IMR-90 (cell line): ENCODE measurements at regions not wholly inside any gene's neighbourhood (a gene's known extent, or its start where the extent isn't known, plus 50 kb on each side); places are given as distances from the start of the nearest gene placed in this dataset.

ENCODE experiments used
- ATAC-seq: fragments of 200-7000 bp; cut with Tn5 transposase; 2 replicates; pipeline ENCODE4 v1.9.1; 2020; ENCODE audit warnings: low read depth, mild to moderate bottlenecking, moderate library complexity
- BruUV-seq: library from RNA; stranded (reverse); fragments of 400-500 nt; replicated peaks from 2 replicates; lab custom pipeline; 2021; lab: Mats Ljungman, UMichigan
- CTCF ChIA-PET: fragments of 300-600 bp; formaldehyde crosslinking; extraction: SDS; loops from one replicate; lab custom pipeline; 2021; ENCODE audit warnings: antibody characterized with exemption; lab: Yijun Ruan, JAX
- POLR2A ChIA-PET: fragments of 300-600 bp; sonication (Branson Sonifier 250); formaldehyde crosslinking; loops from one replicate; lab custom pipeline; 2022; ENCODE audit warnings: antibody characterized with exemption; ENCODE audit not compliant: unreplicated experiment; lab: Charles Lee
- DNase-seq: peaks from one replicate; pipeline ENCODE4 v3.0.0; 2013
- H2AFZ ChIP-seq: replicated peaks from 2 replicates; pipeline ENCODE3; 2013; ENCODE audit warnings: low read length, mild to moderate bottlenecking; ENCODE audit not compliant: poor library complexity
- H2AK5ac ChIP-seq: 2 replicates; pipeline ENCODE4 v1.6.1; 2013; ENCODE audit warnings: low read depth, low read length, inconsistent platforms
- H2AK9ac ChIP-seq: replicated peaks from 2 replicates; pipeline ENCODE3; 2013; ENCODE audit warnings: mild to moderate bottlenecking, low read depth, low read length, moderate library complexity; ENCODE audit not compliant: poor library complexity
- H2BK120ac ChIP-seq: 2 replicates; pipeline ENCODE4 v1.6.1; 2013; ENCODE audit warnings: low read depth, low read length, inconsistent platforms
- H2BK15ac ChIP-seq: 3 replicates; pipeline ENCODE4 v1.6.1; 2013; ENCODE audit warnings: low read depth, low read length, inconsistent platforms
- H2BK20ac ChIP-seq: 2 replicates; pipeline ENCODE4 v1.6.1; 2013; ENCODE audit warnings: low read depth, mild to moderate bottlenecking, inconsistent platforms, low read length, moderate library complexity
- H2BK5ac ChIP-seq: 2 replicates; pipeline ENCODE4 v1.6.1; 2013; ENCODE audit warnings: mild to moderate bottlenecking, low read depth, low read length, inconsistent platforms; ENCODE audit not compliant: poor library complexity, severe bottlenecking
- H3K14ac ChIP-seq: replicated peaks from 2 replicates; pipeline ENCODE4 v1.6.1; 2013; ENCODE audit warnings: low read depth, low read length, inconsistent platforms
- H3K18ac ChIP-seq: 2 replicates; pipeline ENCODE4 v1.6.1; 2013; ENCODE audit warnings: low read depth, low read length, control low read depth
- H3K23ac ChIP-seq: 2 replicates; pipeline ENCODE4 v1.6.1; 2013; ENCODE audit warnings: low read depth, low read length, inconsistent platforms
- H3K27ac ChIP-seq: 2 replicates; pipeline ENCODE4 v1.5.1; 2013; ENCODE audit warnings: mild to moderate bottlenecking, control low read depth, low read length; ENCODE audit not compliant: insufficient read depth
- H3K27me3 ChIP-seq: 2 replicates; pipeline ENCODE4 v1.6.1; 2013; ENCODE audit warnings: low read length; ENCODE audit not compliant: control insufficient read depth, insufficient read depth
- H3K36me3 ChIP-seq: 2 replicates; pipeline ENCODE4 v1.6.1; 2013; ENCODE audit warnings: low read length, mixed read lengths; ENCODE audit not compliant: control insufficient read depth, insufficient read depth
- H3K4ac ChIP-seq: 2 replicates; pipeline ENCODE4 v1.6.1; 2013; ENCODE audit warnings: low read depth, low read length, inconsistent platforms
- H3K4me1 ChIP-seq: 2 replicates; pipeline ENCODE4 v1.6.1; 2013; ENCODE audit warnings: low read length, mixed read lengths; ENCODE audit not compliant: control insufficient read depth, insufficient read depth
- H3K4me2 ChIP-seq: 2 replicates; pipeline ENCODE4 v1.6.1; 2013; ENCODE audit warnings: low read depth, mild to moderate bottlenecking, control low read depth, low read length, moderate library complexity
- H3K4me3 ChIP-seq: 2 replicates; pipeline ENCODE4 v1.5.1; 2013; ENCODE audit warnings: low read depth, mild to moderate bottlenecking, control low read depth, low read length, moderate library complexity; ENCODE audit not compliant: insufficient read depth
- H3K56ac ChIP-seq: 2 replicates; pipeline ENCODE4 v1.6.1; 2013; ENCODE audit warnings: low read length, inconsistent platforms; ENCODE audit not compliant: insufficient read depth; ENCODE audit errors: extremely low read depth
- H3K79me1 ChIP-seq, 2 experiments: 2 replicates each; pipeline ENCODE4 v1.6.1; 2013; ENCODE audit warnings: low read length in 2 of 2, inconsistent platforms in 1 of 2, low read depth in 1 of 2
- H3K9ac ChIP-seq: 2 replicates; pipeline ENCODE4 v1.6.1; 2013; ENCODE audit warnings: low read depth, low read length, control low read depth
- H3K9me1 ChIP-seq: 2 replicates; pipeline ENCODE4 v1.6.1; 2013; ENCODE audit warnings: low read length, inconsistent platforms; ENCODE audit not compliant: insufficient read depth
- H3K9me3 ChIP-seq: 2 replicates; pipeline ENCODE4 v1.6.1; 2013; ENCODE audit warnings: low read length; ENCODE audit not compliant: control insufficient read depth, insufficient read depth
- H4K20me1 ChIP-seq: 2 replicates; pipeline ENCODE4 v1.6.1; 2013; ENCODE audit warnings: low read length, inconsistent platforms; ENCODE audit not compliant: insufficient read depth
- H4K5ac ChIP-seq: 2 replicates; pipeline ENCODE4 v1.6.1; 2013; ENCODE audit warnings: mild to moderate bottlenecking, low read depth, low read length, control low read depth
- H4K8ac ChIP-seq, 2 experiments: 2 replicates each; pipeline ENCODE4 v1.6.1; 2013; ENCODE audit warnings: low read depth in 2 of 2, low read length in 2 of 2, control low read depth in 1 of 2, inconsistent platforms in 1 of 2
- H4K91ac ChIP-seq: 2 replicates; pipeline ENCODE4 v1.6.1; 2013; ENCODE audit warnings: low read depth, low read length, inconsistent platforms; ENCODE audit not compliant: insufficient read depth
- CEBPB ChIP-seq: IDR thresholded peaks from 2 replicates; pipeline ENCODE4 v1.6.1; 2012; ENCODE audit warnings: low read depth, low read length, improper control_type of control experiment
- CHD1 ChIP-seq: IDR thresholded peaks from 2 replicates; pipeline ENCODE4 v1.6.1; 2012; ENCODE audit warnings: low read depth, low read length, improper control_type of control experiment
- FOS ChIP-seq: fragments of 150-350 bp; IDR thresholded peaks from 2 replicates; pipeline ENCODE4 v1.6.1; 2016; ENCODE audit warnings: low read depth, low read length
- MAFK ChIP-seq: IDR thresholded peaks from 2 replicates; pipeline ENCODE4 v1.6.1; 2012; ENCODE audit warnings: low read depth, low read length, improper control_type of control experiment
- MXI1 ChIP-seq: IDR thresholded peaks from 2 replicates; pipeline ENCODE4 v1.6.1; 2012; ENCODE audit warnings: low read depth, mild to moderate bottlenecking, low read length, moderate library complexity, borderline replicate concordance
- NFE2L2 ChIP-seq: fragments of 150-350 bp; IDR thresholded peaks from 2 replicates; pipeline ENCODE4 v1.6.1; 2016; ENCODE audit warnings: low read depth, mild to moderate bottlenecking, low read length
- POLR2A ChIP-seq: IDR thresholded peaks from 2 replicates; pipeline ENCODE4 v1.6.1; 2012; ENCODE audit warnings: mild to moderate bottlenecking, low read depth, low read length
- RAD21 ChIP-seq: IDR thresholded peaks from 2 replicates; pipeline ENCODE4 v1.6.1; 2012; ENCODE audit warnings: low read length, improper control_type of control experiment
- SMC3 ChIP-seq: fragments of 150-350 bp; IDR thresholded peaks from 2 replicates; pipeline ENCODE4 v1.6.1; 2016; ENCODE audit warnings: low read depth, mild to moderate bottlenecking, antibody characterized with exemption, low read length, moderate library complexity
- WGBS, 2 experiments: methylation state at CpG; one replicate each; pipeline versions ENCODE4 v1.1.5 to v1.1.7; 2013; ENCODE audit warnings: missing lambda C conversion rate in 2 of 2; ENCODE audit not compliant: insufficient read length in 1 of 2; ENCODE audit errors: extremely low coverage in 2 of 2; 5-methylcytosine and 5-hydroxymethylcytosine counted together
- dilution Hi-C: fragments of 300-500 bp; cut with HindIII; formaldehyde crosslinking; loops from one replicate; pipeline ENCODE4 v1.14.3; 2018; ENCODE audit warnings: low sequenced_read_pairs; ENCODE audit not compliant: unreplicated experiment
- in situ Hi-C: fragments of 300-500 bp; cut with MboI; formaldehyde crosslinking; loops from 3 replicates; pipeline ENCODE4 v1.14.3; 2019; ENCODE audit warnings: low sequenced_read_pairs, inconsistent platforms, mixed read lengths
- intact Hi-C: fragments of 100-400 bp; cut with micrococcal nuclease; formaldehyde crosslinking; loops from 2 replicates; pipeline ENCODE4 v1.10.0; 2022
- TF ChIP-seq, protein P1 (sequence below): conservative IDR thresholded peaks from 2 replicates; pipeline ENCODE4 v1.5.1; 2012; ENCODE audit warnings: mild to moderate bottlenecking, low read depth, low read length, improper control_type of control experiment
- TF ChIP-seq, protein P2 (sequence below): fragments of 150-350 bp; IDR thresholded peaks from 2 replicates; pipeline ENCODE4 v1.6.1; 2016; ENCODE audit warnings: low read depth, mild to moderate bottlenecking, low read length, moderate library complexity, borderline replicate concordance
- TF ChIP-seq, protein P3 (sequence below): fragments of 150-350 bp; IDR thresholded peaks from 2 replicates; pipeline ENCODE4 v1.6.1; 2017; ENCODE audit warnings: mild to moderate bottlenecking, antibody characterized with exemption, low read length, low read depth

DNA sequence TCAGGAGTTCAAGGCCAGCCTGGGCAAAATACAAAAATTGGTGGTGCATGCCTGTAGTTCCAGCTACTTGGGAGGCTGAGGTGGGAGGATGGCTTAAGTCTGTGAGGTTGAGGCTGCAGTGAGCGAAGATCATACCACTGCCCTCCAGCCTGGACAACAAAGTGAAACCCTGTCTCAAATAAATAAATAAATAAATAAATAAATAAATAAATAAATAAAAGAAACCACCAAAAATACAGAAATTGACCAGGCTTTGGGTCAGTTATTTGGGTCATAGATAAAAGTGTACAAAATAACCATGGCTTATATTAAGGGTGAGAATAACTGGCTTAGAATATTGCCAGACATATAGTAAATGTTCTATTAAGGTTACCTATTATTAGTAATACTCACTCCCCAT, 129.2 kb downstream of the NEUROD6 start:
- no peak overlapping the region for H4K91ac ChIP-seq
- no peaks in the 10 kb centered on the region for H3K79me1 ChIP-seq
- no peaks in the 10 kb centered on the region for H3K4me1 ChIP-seq
- no CpG with 5 or more reads among the region's 1 CpG for WGBS, 2 experiments
- no peak overlapping the region for H2BK120ac ChIP-seq
- H3K4me2 ChIP-seq: no peak overlapping the region
- H3K23ac ChIP-seq: no peak overlapping the region
- no peak overlapping the region for H2AK9ac ChIP-seq
- no peak overlapping the region for H3K4ac ChIP-seq
- DNase-seq: no peak
- no peak overlapping the region for H4K8ac ChIP-seq
- no peaks in the 10 kb centered on the region for H3K27me3 ChIP-seq
- no peak overlapping the region for H3K18ac ChIP-seq
- in situ Hi-C loops (no loop called here), dilution Hi-C loops (no loop called here), intact Hi-C loops (no loop called here)
- H3K4me3 ChIP-seq: no peak overlapping the region
- H4K5ac ChIP-seq: no peak overlapping the region
- BruUV-seq: no TSS peak
- no peak overlapping the region for H2AFZ ChIP-seq
- no peak overlapping the region for H2AK5ac ChIP-seq
- H2BK15ac ChIP-seq: no peak overlapping the region
- no peaks in the 10 kb centered on the region for H3K36me3 ChIP-seq
- no peaks in the 10 kb centered on the region for H3K9me3 ChIP-seq
- no peaks in the 10 kb centered on the region for H3K9me1 ChIP-seq
- CTCF ChIA-PET: no interaction called here
- no peak overlapping the region for H2BK5ac ChIP-seq
- no peaks in the 10 kb centered on the region for H4K20me1 ChIP-seq
- no peak overlapping the region for H3K9ac ChIP-seq
- TF ChIP-seq POLR2A (no peak), RAD21 (no peak), CHD1 (no peak), MAFK (no peak), SMC3 (no peak), CEBPB (no peak), NFE2L2 (no peak), MXI1 (no peak), FOS (no peak)
- TF ChIP-seq, protein P1, sequence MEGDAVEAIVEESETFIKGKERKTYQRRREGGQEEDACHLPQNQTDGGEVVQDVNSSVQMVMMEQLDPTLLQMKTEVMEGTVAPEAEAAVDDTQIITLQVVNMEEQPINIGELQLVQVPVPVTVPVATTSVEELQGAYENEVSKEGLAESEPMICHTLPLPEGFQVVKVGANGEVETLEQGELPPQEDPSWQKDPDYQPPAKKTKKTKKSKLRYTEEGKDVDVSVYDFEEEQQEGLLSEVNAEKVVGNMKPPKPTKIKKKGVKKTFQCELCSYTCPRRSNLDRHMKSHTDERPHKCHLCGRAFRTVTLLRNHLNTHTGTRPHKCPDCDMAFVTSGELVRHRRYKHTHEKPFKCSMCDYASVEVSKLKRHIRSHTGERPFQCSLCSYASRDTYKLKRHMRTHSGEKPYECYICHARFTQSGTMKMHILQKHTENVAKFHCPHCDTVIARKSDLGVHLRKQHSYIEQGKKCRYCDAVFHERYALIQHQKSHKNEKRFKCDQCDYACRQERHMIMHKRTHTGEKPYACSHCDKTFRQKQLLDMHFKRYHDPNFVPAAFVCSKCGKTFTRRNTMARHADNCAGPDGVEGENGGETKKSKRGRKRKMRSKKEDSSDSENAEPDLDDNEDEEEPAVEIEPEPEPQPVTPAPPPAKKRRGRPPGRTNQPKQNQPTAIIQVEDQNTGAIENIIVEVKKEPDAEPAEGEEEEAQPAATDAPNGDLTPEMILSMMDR: no peak
- TF ChIP-seq, protein P2, sequence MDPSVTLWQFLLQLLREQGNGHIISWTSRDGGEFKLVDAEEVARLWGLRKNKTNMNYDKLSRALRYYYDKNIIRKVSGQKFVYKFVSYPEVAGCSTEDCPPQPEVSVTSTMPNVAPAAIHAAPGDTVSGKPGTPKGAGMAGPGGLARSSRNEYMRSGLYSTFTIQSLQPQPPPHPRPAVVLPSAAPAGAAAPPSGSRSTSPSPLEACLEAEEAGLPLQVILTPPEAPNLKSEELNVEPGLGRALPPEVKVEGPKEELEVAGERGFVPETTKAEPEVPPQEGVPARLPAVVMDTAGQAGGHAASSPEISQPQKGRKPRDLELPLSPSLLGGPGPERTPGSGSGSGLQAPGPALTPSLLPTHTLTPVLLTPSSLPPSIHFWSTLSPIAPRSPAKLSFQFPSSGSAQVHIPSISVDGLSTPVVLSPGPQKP: no peak
- TF ChIP-seq, protein P3, sequence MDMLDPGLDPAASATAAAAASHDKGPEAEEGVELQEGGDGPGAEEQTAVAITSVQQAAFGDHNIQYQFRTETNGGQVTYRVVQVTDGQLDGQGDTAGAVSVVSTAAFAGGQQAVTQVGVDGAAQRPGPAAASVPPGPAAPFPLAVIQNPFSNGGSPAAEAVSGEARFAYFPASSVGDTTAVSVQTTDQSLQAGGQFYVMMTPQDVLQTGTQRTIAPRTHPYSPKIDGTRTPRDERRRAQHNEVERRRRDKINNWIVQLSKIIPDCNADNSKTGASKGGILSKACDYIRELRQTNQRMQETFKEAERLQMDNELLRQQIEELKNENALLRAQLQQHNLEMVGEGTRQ: no peak
- POLR2A ChIA-PET: no interaction called here
- no peak overlapping the region for H3K56ac ChIP-seq
- H2BK20ac ChIP-seq: no peak overlapping the region
- no peak for ATAC-seq
- no peak overlapping the region for H3K27ac ChIP-seq
- H3K14ac ChIP-seq: no peak overlapping the region
